Testis (tissue), 2 donors: ENCODE measurements at regions not wholly inside any gene's neighbourhood (a gene's known extent, or its start where the extent isn't known, plus 50 kb on each side); places are given as distances from the start of the nearest gene placed in this dataset.
A peak's percentile ranks its signal among the peaks of the same experiment; 100 is the strongest.

ENCODE experiments used
- DNase-seq: peaks from one replicate; pipeline ENCODE4 v3.0.0-alpha.2; 2019
- H3K27ac ChIP-seq, 2 donors: fragments of 200-600 bp; sonication (generic); one replicate each; pipeline ENCODE4 v1.5.1; 2019
- H3K27me3 ChIP-seq: fragments of 200-600 bp; sonication (generic); one replicate; pipeline ENCODE4 v1.5.1; 2019
- H3K36me3 ChIP-seq: fragments of 200-600 bp; sonication (generic); one replicate; pipeline ENCODE4 v1.5.1; 2017; ENCODE audit warnings: low read depth; ENCODE audit errors: missing control alignments
- H3K4me1 ChIP-seq: fragments of 200-600 bp; sonication (generic); one replicate; pipeline ENCODE4 v1.5.1; 2019
- H3K4me3 ChIP-seq, 2 donors: fragments of 200-600 bp; sonication (generic); one replicate each; pipeline ENCODE4 v1.5.1; 2017 to 2019
- H3K9me3 ChIP-seq: fragments of 200-600 bp; sonication (generic); one replicate; pipeline ENCODE4 v1.5.1; 2017
- POLR2A ChIP-seq: fragments of 450-650 bp; IDR thresholded peaks from one replicate; pipeline ENCODE4 v1.6.1; 2017; ENCODE audit warnings: antibody characterized with exemption, mild to moderate bottlenecking, moderate library complexity
- WGBS, 2 donors: methylation state at CpG; one replicate each; pipeline ENCODE4 v1.1.5; 2018; 5-methylcytosine and 5-hydroxymethylcytosine counted together
- intact Hi-C: fragments of 100-400 bp; cut with DNase I; formaldehyde crosslinking; loops from one replicate; pipeline ENCODE4 v1.15.1; 2023; ENCODE audit warnings: low total_unique reads
- TF ChIP-seq, protein P1 (sequence below), 3 experiments: fragments of 450-650 bp in 2 of 3; fragments of 200-600 bp in 1 of 3; sonication (generic) in 1 of 3; IDR thresholded peaks; one replicate each; pipeline ENCODE4 v1.5.1; 2016 to 2019; ENCODE audit warnings: antibody characterized with exemption in 3 of 3, mild to moderate bottlenecking in 2 of 3, moderate library complexity in 1 of 3

DNA sequence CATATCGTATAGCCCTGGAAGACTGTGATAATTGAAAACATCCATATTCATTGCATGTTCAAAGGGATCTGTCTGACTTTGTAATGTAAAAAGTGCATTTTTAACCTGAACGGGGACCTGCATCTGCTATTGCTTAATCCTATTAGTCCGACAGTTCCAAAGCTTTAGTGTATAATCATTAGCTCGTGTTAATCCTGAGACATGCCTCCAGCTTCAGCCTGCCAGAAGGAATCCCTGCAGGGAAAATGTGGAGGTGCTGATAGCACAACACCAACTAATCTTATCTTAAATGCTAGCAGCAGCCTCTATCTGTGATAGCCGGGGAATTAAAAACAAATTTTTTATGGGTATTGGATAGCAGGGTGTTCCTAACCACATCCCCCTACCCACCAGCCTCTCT, 495.2 kb downstream of the TLE4 start:
- Histone ChIP-seq H3K4me3 (no peak overlapping the region), H3K27me3 (no peaks in the 10 kb centered on the region), H3K9me3 (no peaks in the 10 kb centered on the region), H3K4me1 (no peaks in the 10 kb centered on the region), H3K36me3 (no peaks in the 10 kb centered on the region), H3K27ac (no peak overlapping the region)
- intact Hi-C loops: no loop called here
- TF ChIP-seq, protein P1, sequence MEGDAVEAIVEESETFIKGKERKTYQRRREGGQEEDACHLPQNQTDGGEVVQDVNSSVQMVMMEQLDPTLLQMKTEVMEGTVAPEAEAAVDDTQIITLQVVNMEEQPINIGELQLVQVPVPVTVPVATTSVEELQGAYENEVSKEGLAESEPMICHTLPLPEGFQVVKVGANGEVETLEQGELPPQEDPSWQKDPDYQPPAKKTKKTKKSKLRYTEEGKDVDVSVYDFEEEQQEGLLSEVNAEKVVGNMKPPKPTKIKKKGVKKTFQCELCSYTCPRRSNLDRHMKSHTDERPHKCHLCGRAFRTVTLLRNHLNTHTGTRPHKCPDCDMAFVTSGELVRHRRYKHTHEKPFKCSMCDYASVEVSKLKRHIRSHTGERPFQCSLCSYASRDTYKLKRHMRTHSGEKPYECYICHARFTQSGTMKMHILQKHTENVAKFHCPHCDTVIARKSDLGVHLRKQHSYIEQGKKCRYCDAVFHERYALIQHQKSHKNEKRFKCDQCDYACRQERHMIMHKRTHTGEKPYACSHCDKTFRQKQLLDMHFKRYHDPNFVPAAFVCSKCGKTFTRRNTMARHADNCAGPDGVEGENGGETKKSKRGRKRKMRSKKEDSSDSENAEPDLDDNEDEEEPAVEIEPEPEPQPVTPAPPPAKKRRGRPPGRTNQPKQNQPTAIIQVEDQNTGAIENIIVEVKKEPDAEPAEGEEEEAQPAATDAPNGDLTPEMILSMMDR (IDR thresholded peaks at IDR 0.05): no peak
- TF ChIP-seq POLR2A: no peak
- DNase-seq: no peak
- 44 to 63% methylated on average over 5 of the region's 5 CpGs for WGBS, 2 donors

DNA sequence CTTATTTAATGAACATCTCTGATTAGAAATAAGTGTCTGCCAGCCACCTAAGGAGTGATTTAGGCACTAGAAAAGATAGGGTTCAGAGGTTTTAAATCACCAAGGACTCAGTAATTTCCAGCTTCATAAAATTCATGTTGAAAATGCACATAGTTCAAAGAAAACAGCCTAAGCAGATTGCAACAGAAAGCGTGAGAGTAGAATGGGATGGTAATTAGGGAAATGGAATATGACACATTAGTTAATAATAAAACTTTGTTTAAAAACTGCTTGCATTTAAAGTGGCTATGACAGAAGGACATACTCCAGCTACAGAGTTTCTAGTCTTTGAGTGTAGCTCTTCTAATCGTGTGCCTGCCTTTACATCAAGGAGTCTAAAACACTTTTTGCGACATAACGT, 490.8 kb downstream of the TLE4 start:
- H3K4me3 ChIP-seq: no peak overlapping the region
- WGBS, 2 donors: 81 to 82% methylated on average over 4 of the region's 4 CpGs
- no peaks in the 10 kb centered on the region for H3K27me3 ChIP-seq
- intact Hi-C loops: no loop called here
- no peaks in the 10 kb centered on the region for H3K36me3 ChIP-seq
- H3K27ac ChIP-seq: no peak overlapping the region
- no peaks in the 10 kb centered on the region for H3K4me1 ChIP-seq
- no peak for DNase-seq
- no peak for TF ChIP-seq POLR2A
- TF ChIP-seq, protein P1 (IDR thresholded peaks at IDR 0.05): no peak
- no peaks in the 10 kb centered on the region for H3K9me3 ChIP-seq

DNA sequence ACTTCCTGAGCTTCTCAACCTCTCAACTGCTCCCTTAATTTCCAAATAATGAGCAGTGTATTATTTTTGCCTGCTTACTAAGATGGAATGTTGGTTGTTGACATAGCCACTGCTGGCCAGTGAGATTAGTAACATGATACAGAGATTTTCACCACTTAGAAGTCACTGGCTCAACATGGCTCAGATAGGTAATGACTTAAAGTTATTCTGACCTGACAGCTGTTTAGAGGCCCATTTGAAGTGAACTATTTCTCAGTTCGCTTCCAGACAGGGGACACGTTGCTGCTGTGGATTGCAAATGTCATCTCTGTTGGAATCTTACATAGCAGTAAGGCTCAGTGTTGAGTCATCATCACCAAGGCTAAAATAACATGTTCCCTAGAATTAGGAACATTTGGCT, 490.2 kb downstream of the TLE4 start:
- Histone ChIP-seq H3K4me1 (no peaks in the 10 kb centered on the region), H3K27me3 (no peaks in the 10 kb centered on the region), H3K9me3 (no peaks in the 10 kb centered on the region), H3K4me3 (no peak overlapping the region), H3K27ac (peak overlapping the region in 1 of 2 donors; percentile 31), H3K36me3 (no peaks in the 10 kb centered on the region)
- TF ChIP-seq, protein P1 (IDR thresholded peaks at IDR 0.05): no peak
- no peak for TF ChIP-seq POLR2A
- DNase-seq: peak; percentile 16
- WGBS, 2 donors: 38 to 39% methylated on average over 2 of the region's 2 CpGs
- intact Hi-C loops: no loop called here

DNA sequence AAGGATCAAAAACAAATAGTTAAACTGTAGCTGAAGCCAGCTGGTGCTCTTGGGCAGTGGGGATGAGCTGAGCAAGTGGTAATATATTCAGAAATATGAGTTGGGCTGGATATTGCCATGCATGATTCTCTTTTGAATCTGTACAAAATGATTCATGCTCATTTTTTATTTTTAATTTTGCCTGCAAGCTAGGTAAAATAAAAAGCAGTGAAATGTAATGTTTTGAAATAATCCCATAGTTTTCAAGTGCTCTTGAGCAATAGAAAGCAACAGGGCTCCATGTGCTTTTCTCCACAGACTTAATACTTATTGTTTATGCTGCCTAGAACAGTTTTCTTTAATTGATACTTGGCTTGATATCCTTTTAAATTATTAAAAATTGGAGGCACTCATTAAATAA, 489.3 kb downstream of the TLE4 start:
- no peaks in the 10 kb centered on the region for H3K27me3 ChIP-seq
- TF ChIP-seq, protein P1 (IDR thresholded peaks at IDR 0.05): no peak
- TF ChIP-seq POLR2A: no peak
- intact Hi-C loops: no loop called here
- peak overlapping the region in 1 of 2 donors; percentile 31 for H3K27ac ChIP-seq
- no peak overlapping the region for H3K4me3 ChIP-seq
- no peak for DNase-seq
- H3K36me3 ChIP-seq: no peaks in the 10 kb centered on the region
- no peaks in the 10 kb centered on the region for H3K9me3 ChIP-seq
- no peaks in the 10 kb centered on the region for H3K4me1 ChIP-seq

DNA sequence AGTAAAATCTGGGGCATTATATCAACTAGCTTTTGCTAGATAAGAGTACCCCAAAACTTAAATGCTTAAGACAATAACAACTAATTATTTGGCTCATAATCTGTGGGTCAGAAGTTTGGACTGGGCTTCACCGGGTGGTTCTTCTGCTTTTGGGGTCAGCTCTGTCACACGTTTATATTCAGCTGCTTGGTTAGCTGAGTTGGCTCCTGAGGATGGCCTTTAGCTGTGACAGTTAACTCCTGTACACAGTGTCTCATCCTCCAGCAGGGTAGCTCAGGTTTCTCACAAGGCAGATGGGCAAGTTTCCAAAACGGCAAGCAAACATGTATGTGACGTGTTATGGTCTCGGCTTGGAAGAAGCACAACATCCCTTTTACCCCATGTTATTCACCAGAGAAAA, 488.2 kb downstream of the TLE4 start:
- no peaks in the 10 kb centered on the region for H3K9me3 ChIP-seq
- no peak overlapping the region for H3K4me3 ChIP-seq
- intact Hi-C loops: no loop called here
- no peaks in the 10 kb centered on the region for H3K4me1 ChIP-seq
- TF ChIP-seq, protein P1 (IDR thresholded peaks at IDR 0.05): no peak
- TF ChIP-seq POLR2A: no peak
- 97 to 99% methylated on average over 5 of the region's 5 CpGs for WGBS, 2 donors
- H3K27ac ChIP-seq: no peak overlapping the region
- no peaks in the 10 kb centered on the region for H3K36me3 ChIP-seq
- DNase-seq: no peak
- no peaks in the 10 kb centered on the region for H3K27me3 ChIP-seq
